ENCODE measurements at regions not wholly inside any gene's neighbourhood (a gene's known extent, or its start where the extent isn't known, plus 50 kb on each side); places are given as distances from the start of the nearest gene placed in this dataset.

GRCh38 chr9:99433095-99433494 is 211.0 kb downstream of the SEC61B start:
- intact Hi-C loops (cut with micrococcal nuclease) = loop anchor here (5.0 kb wide), 2 partner anchors 181 to 211 kb away; partner anchors contain the start of genes ALG2 and SEC61B

- intact Hi-C loops (cut with micrococcal nuclease) = loop anchor here (5.0 kb wide), 2 partner anchors 181 to 211 kb away; partner anchors contain the start of genes ALG2 and SEC61B
Observed at GRCh38 chr9:99433555-99433954, 211.5 kb downstream of the SEC61B start.

- intact Hi-C loops (cut with micrococcal nuclease) = no loop called here
Observed at GRCh38 chr9:99436616-99437015, 214.5 kb downstream of the SEC61B start.

- intact Hi-C loops (cut with micrococcal nuclease) = no loop called here
Observed at GRCh38 chr9:99437145-99437544, 215.1 kb downstream of the SEC61B start.

- intact Hi-C loops (cut with micrococcal nuclease) = no loop called here
Observed at GRCh38 chr9:99438596-99438995, 216.5 kb downstream of the SEC61B start.

- intact Hi-C loops (cut with micrococcal nuclease) = no loop called here
Observed at GRCh38 chr9:99441829-99442228, 219.7 kb downstream of the SEC61B start.

- intact Hi-C loops (cut with micrococcal nuclease) = no loop called here
Observed at GRCh38 chr9:99445371-99445891, 223.3 kb downstream of the SEC61B start.

GRCh38 chr9:99445920-99446319 is 223.8 kb downstream of the SEC61B start:
- intact Hi-C loops (cut with micrococcal nuclease) = no loop called here

- intact Hi-C loops (cut with micrococcal nuclease) = no loop called here
Observed at GRCh38 chr9:99447951-99448350, 225.9 kb downstream of the SEC61B start.

GRCh38 chr9:99449726-99450125 is 227.6 kb downstream of the SEC61B start:
- intact Hi-C loops (cut with micrococcal nuclease) = no loop called here

GRCh38 chr9:99451112-99451606 is 229.1 kb downstream of the SEC61B start:
- intact Hi-C loops (cut with micrococcal nuclease) = no loop called here

GRCh38 chr9:99457406-99457805 is 235.3 kb downstream of the SEC61B start:
- intact Hi-C loops (cut with micrococcal nuclease) = no loop called here

- intact Hi-C loops (cut with micrococcal nuclease) = no loop called here
Observed at GRCh38 chr9:99457981-99458380, 235.9 kb downstream of the SEC61B start.

- intact Hi-C loops (cut with micrococcal nuclease) = loop anchor here (5.0 kb wide), 1 partner anchor 52 kb away; no protein-coding TSS in a partner anchor
Observed at GRCh38 chr9:99459919-99460318, 237.8 kb downstream of the SEC61B start.

- intact Hi-C loops (cut with micrococcal nuclease) = loop anchor here (5.0 kb wide), 1 partner anchor 49 kb away; no protein-coding TSS in a partner anchor
Observed at GRCh38 chr9:99463131-99463530, 241.0 kb downstream of the SEC61B start.

GRCh38 chr9:99464568-99464967 is 242.5 kb downstream of the SEC61B start:
- intact Hi-C loops (cut with micrococcal nuclease) = loop anchor here (5.0 kb wide), 1 partner anchor 48 kb away; no protein-coding TSS in a partner anchor

GRCh38 chr9:99465231-99465907 is 243.3 kb downstream of the SEC61B start:
- intact Hi-C loops (cut with micrococcal nuclease) = no loop called here

- intact Hi-C loops (cut with micrococcal nuclease) = no loop called here
Observed at GRCh38 chr9:99466104-99466503, 244.0 kb downstream of the SEC61B start.

GRCh38 chr9:99466781-99467180 is 244.7 kb downstream of the SEC61B start:
- intact Hi-C loops (cut with micrococcal nuclease) = no loop called here

GRCh38 chr9:99471033-99471432 is 249.0 kb downstream of the SEC61B start:
- intact Hi-C loops (cut with micrococcal nuclease) = no loop called here

- intact Hi-C loops (cut with micrococcal nuclease) = no loop called here
Observed at GRCh38 chr9:99472240-99472915, 250.3 kb downstream of the SEC61B start.

- intact Hi-C loops (cut with micrococcal nuclease) = no loop called here
Observed at GRCh38 chr9:99472916-99473245, 250.8 kb downstream of the SEC61B start.
